Liver (tissue), 8 donors: ENCODE measurements at regions not wholly inside any gene's neighbourhood (a gene's known extent, or its start where the extent isn't known, plus 50 kb on each side); places are given as distances from the start of the nearest gene placed in this dataset.

Experiments
- DNase-seq: peaks from one replicate; pipeline ENCODE4 v3.0.0-alpha.2; 2017; ENCODE audit warnings: low spot score
- H3K27ac ChIP-seq, 2 donors: one replicate each; pipeline ENCODE4 v1.7.0; 2013; ENCODE audit warnings: inconsistent platforms in 2 of 2, low read length in 2 of 2, control low read depth in 1 of 2, low read depth in 1 of 2, mild to moderate bottlenecking in 1 of 2
- H3K27me3 ChIP-seq, 4 donors: one replicate each; pipeline versions ENCODE4 v1.6.1 to v1.7.0; 2013; ENCODE audit warnings: low read length in 3 of 4, inconsistent platforms in 1 of 4, mild to moderate bottlenecking in 1 of 4, moderate library complexity in 1 of 4; ENCODE audit not compliant: control insufficient read depth in 4 of 4, insufficient read depth in 4 of 4
- H3K36me3 ChIP-seq, 4 donors: one replicate each; pipeline versions ENCODE4 v1.6.1 to v1.7.0; 2013; ENCODE audit warnings: low read length in 3 of 4, mild to moderate bottlenecking in 3 of 4, low read depth in 1 of 4, moderate library complexity in 1 of 4; ENCODE audit not compliant: control insufficient read depth in 4 of 4, insufficient read depth in 3 of 4
- H3K4me1 ChIP-seq, 4 donors: one replicate each; pipeline versions ENCODE4 v1.6.1 to v1.7.0; 2013; ENCODE audit warnings: low read length in 3 of 4, mild to moderate bottlenecking in 3 of 4, moderate library complexity in 1 of 4; ENCODE audit not compliant: control insufficient read depth in 4 of 4, insufficient read depth in 4 of 4
- H3K4me3 ChIP-seq, 3 donors: one replicate each; pipeline versions ENCODE4 v1.6.1 to v1.7.0; 2013; ENCODE audit warnings: low read length in 3 of 3, control low read depth in 1 of 3, low read depth in 1 of 3, mild to moderate bottlenecking in 1 of 3
- H3K9ac ChIP-seq, 2 donors: one replicate each; pipeline ENCODE4 v1.7.0; 2013; ENCODE audit warnings: low read length in 2 of 2, mild to moderate bottlenecking in 2 of 2, moderate library complexity in 2 of 2, control low read depth in 1 of 2, low read depth in 1 of 2
- H3K9me3 ChIP-seq, 4 donors: one replicate each; pipeline versions ENCODE4 v1.6.1 to v1.7.0; 2013; ENCODE audit warnings: low read length in 3 of 4; ENCODE audit not compliant: control insufficient read depth in 4 of 4
- ATF3 ChIP-seq: IDR thresholded peaks from 2 replicates; pipeline ENCODE4 v1.6.1; 2016; ENCODE audit warnings: antibody characterized with exemption
- CTCF ChIP-seq: fragments of 150-350 bp; IDR thresholded peaks from 2 replicates; pipeline ENCODE4 v1.5.1; 2017; ENCODE audit warnings: improper control_type of control experiment, low read depth, low read length; ENCODE audit not compliant: missing input control
- EGR1 ChIP-seq, 2 donors: IDR thresholded peaks; 2 replicates each; pipeline ENCODE4 v1.6.1; 2016 to 2018; ENCODE audit warnings: antibody characterized with exemption in 2 of 2, low read depth in 2 of 2
- FOXA1 ChIP-seq: IDR thresholded peaks from 2 replicates; pipeline ENCODE4 v1.6.1; 2016; ENCODE audit warnings: antibody characterized with exemption
- FOXA2 ChIP-seq: IDR thresholded peaks from 2 replicates; pipeline ENCODE4 v1.6.1; 2016; ENCODE audit warnings: antibody characterized with exemption
- GABPA ChIP-seq, 2 donors: IDR thresholded peaks in 1 of 2; conservative IDR thresholded peaks in 1 of 2; 2 replicates each; pipeline ENCODE4 v1.6.1; 2016; ENCODE audit warnings: antibody characterized with exemption in 2 of 2, mild to moderate bottlenecking in 1 of 2, moderate library complexity in 1 of 2
- HNF4A ChIP-seq, 2 donors: conservative IDR thresholded peaks; 2 replicates each; pipeline ENCODE4 v1.6.1; 2016; ENCODE audit warnings: antibody characterized with exemption in 2 of 2, mild to moderate bottlenecking in 2 of 2
- HNF4G ChIP-seq: IDR thresholded peaks from 2 replicates; pipeline ENCODE4 v1.6.1; 2016; ENCODE audit warnings: antibody characterized with exemption
- JUND ChIP-seq, 2 donors: IDR thresholded peaks; 2 replicates each; pipeline ENCODE4 v1.6.1; 2016; ENCODE audit warnings: antibody characterized with exemption in 2 of 2
- MAX ChIP-seq: IDR thresholded peaks from 2 replicates; pipeline ENCODE4 v1.6.1; 2016; ENCODE audit warnings: antibody characterized with exemption
- NR2F2 ChIP-seq: IDR thresholded peaks from 2 replicates; pipeline ENCODE4 v1.6.1; 2016; ENCODE audit warnings: antibody characterized with exemption
- RAD21 ChIP-seq, 2 donors: IDR thresholded peaks; 2 replicates each; pipeline ENCODE4 v1.6.1; 2016; ENCODE audit warnings: antibody characterized with exemption in 2 of 2, mild to moderate bottlenecking in 2 of 2
- REST ChIP-seq: IDR thresholded peaks from 2 replicates; pipeline ENCODE4 v1.6.1; 2016; ENCODE audit warnings: antibody characterized with exemption, mild to moderate bottlenecking
- RXRA ChIP-seq, 2 donors: IDR thresholded peaks; 2 replicates each; pipeline ENCODE4 v1.6.1; 2017 to 2018; ENCODE audit warnings: antibody characterized with exemption in 2 of 2, mild to moderate bottlenecking in 1 of 2
- TAF1 ChIP-seq: conservative IDR thresholded peaks from 2 replicates; pipeline ENCODE4 v1.6.1; 2016; ENCODE audit warnings: antibody characterized with exemption, mild to moderate bottlenecking
- ZBTB33 ChIP-seq: IDR thresholded peaks from 2 replicates; pipeline ENCODE4 v1.6.1; 2016; ENCODE audit warnings: antibody characterized with exemption
- WGBS: extraction: QIAGEN DNeasy Blood & Tissue Kit; methylation state at CpG from one replicate; pipeline ENCODE4 v1.1.7; 2013; 5-methylcytosine and 5-hydroxymethylcytosine counted together
- donor health status: healthy.
- donor health status: healthy.
- donor health status: healthy.
- donor health status: healthy.
- donor health status: healthy.

- Histone ChIP-seq H3K27me3 (no peaks in the 10 kb centered on the region), H3K4me1 (peaks cover 0 to 1% (median 0%) of the 10 kb centered on the region in 4 donors), H3K9ac (no peak overlapping the region), H3K36me3 (no peaks in the 10 kb centered on the region), H3K9me3 (no peaks in the 10 kb centered on the region), H3K4me3 (no peak overlapping the region), H3K27ac (no peak overlapping the region)
- 83% methylated on average over 5 of the region's 5 CpGs for whole genome bisulfite sequencing
- TF ChIP-seq FOXA2 (no peak), JUND (IDR thresholded peaks at IDR 0.05) (no peak), ATF3 (no peak), CTCF (no peak), EGR1 (IDR thresholded peaks at IDR 0.05; ENCODE audit: low read depth in 2 of 2) (no peak), RXRA (IDR thresholded peaks at IDR 0.05) (no peak), RAD21 (IDR thresholded peaks at IDR 0.05) (no peak), GABPA (IDR thresholded peaks at IDR 0.05 in 1 of 2, conservative IDR thresholded peaks at IDR 0.05 in 1 of 2) (no peak), HNF4A (conservative IDR thresholded peaks at IDR 0.05) (no peak), NR2F2 (no peak), FOXA1 (no peak), TAF1 (no peak), HNF4G (no peak), ZBTB33 (no peak), MAX (no peak), REST (no peak)
- DNase-seq: no peak
These were observed 1436.4 kb downstream of the SUCLG1 start for GRCh38 chr2:83022631-83023210.
